Stimulated activated CD8-positive, alpha-beta memory T cell treated with anti-CD3 and anti-CD28 coated beads, Interleukin-15, amount 100 ng/mL, for 1 hour (primary cell): ENCODE measurements at regions not wholly inside any gene's neighbourhood (a gene's known extent, or its start where the extent isn't known, plus 50 kb on each side); places are given as distances from the start of the nearest gene placed in this dataset.

Source experiments
- DNase-seq: peaks from one replicate; pipeline ENCODE4 v3.0.0-alpha.2; 2020; ENCODE audit warnings: low read depth

DNA sequence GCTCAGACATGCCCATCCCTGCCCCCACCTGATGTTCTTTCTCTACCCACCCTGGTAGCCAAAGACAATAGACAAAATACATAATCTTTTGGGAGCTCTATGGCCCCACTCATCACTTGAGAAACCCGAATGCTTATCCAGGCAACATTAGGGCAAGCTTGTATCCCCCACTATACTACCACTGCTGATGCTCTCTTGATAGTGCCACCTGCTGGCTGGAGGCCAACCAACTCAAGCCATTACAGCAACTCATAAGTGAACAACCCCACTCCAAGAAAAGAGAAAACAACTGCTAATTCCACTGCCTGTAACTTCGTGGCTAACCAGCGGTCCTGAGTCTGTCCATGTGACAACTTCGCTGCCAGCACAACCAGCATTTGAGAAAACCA is 342.5 kb upstream of the TGFBR2 start:
- no peak for DNase-seq

DNA sequence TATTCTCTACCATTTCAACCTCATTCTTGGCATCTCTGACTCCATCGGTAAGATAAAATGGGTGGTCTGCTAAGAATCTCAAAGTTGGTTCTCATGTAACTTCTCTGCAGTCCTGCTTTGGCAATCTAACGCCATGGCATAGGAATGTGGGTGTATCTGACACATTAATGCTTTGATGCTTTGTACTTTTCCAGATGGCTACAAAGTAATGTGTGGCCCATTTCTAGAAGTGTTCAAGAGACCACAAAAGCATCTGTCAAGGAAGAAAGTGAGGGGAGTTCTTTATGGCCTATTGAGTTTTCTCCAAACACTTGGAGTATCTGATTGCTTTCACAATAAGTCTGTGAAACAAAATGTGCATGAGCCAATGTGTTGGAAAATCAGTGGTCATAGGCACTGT is 339.9 kb upstream of the TGFBR2 start:
- no peak for DNase-seq

DNA sequence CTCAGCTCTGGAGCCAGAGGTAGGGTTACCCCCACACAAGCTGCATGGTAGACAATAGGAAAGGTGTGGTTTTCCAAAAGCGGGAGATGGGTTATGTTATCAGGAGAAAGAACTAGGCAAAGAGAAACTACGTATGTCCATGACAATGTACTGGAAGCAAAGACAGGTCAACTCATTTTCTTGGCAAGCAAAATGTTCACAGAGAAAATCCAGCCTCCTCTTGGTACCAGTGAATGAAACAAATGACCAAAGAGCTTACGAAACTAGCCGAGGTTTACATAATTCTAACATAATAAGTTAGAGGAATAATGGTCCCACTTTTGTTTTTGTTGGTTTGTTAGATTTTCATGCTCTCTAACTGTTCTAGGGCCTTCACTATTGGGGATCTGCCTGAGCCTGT is 338.1 kb upstream of the TGFBR2 start:
- no peak for DNase-seq

DNA sequence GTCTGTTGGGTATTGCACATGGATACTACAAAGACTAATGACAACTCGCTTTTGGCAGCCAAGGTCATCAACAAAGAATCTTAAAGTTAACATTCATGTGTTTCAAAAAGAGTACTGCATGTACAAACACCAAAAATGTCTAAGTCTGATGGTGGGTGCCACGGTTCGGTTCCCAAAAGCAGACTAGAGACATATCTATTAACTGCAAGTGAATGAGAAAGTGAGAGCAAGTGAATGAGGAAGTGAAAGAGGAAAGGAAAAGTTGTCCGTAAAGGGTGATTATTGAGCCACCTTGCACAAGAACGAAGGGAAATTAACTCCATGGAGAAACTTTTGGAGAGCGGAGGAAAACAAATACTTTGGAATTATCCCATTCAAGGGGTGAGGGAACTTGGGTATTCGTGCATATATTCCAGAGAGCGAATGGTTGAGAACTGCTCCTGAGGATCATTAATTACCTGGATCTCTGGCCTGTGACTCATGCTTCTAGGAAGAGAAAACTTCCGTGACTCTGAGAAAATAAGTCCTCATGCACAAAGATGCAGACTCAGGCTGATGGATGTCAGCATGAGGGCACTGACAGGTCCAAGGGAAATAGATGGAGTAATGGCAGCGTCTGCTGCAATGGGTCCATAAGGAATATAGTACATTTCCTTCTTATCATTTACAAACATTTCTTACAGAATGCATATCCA is 336.5 kb upstream of the TGFBR2 start:
- DNase-seq, result no peak

DNA sequence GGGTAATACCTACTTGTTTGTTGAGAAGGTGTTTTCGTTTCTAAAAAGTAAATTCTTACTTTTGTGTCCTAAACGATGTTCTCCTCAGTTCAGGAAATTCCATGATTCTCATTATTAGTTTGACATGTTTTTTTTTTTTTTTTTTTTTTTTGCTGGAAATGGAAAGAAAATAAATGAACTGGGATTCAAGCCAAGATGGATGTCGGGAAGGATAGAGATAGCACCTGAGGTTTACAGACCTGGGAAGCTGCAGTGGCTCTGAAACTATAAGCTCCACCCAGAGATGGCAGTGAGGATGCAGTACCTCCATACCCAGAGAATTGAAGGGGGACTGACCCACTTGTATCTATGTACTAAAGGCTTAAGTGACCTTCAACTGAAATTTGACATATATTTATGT is 334.6 kb upstream of the TGFBR2 start:
- no peak for DNase-seq

DNA sequence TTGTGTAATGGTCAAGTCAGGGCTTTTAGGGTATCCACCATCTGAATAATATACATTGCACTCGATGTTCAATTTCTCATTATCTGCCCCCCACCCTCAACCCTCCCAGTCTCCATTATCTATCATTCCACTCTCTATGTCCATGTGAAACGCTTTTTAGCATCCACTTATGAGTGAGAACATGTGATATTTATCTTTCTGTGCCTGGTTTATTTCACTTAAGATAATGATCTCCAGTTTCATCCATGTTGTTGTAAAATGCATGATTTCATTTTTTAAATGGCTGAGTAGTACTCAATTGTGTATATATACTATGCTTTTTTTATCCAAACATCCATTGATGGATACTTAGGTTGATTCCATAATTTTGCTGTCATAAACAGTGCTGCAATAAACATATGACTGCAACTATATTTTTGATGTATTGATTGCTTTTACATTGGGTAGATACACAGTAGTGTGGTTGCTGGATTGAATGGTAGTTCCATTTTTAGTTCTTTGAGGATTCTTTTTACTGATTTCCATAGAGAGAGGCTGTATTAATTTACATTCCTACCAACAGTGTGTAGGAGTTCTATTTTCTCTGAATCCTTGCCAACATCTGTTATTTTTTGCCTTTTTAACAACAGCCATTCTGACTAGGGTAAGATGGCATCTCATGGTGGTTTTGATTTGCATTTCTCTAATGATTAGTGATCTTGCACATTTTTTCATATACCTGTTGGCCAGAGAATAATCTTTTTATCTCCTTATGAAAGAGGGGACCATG is 332.9 kb upstream of the TGFBR2 start:
- no peak for DNase-seq

DNA sequence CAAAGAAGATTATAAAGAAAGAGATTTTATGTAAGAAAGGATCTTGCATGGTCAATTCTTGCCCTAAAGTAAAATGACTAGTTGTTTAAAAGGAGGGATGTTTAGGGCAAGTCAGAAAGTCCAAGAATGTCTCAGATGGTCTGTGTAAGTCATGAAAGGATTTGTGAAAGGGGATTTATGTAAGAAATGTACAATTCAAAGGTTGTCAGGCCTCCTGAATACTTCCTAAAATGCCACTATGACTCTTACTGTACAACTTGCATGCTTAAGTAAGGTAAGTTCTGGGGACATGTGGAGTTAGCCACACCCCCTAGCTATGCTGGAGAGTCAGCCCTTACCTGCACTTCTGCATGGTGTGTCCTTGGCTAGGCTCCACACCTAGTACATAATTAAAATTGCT is 328.9 kb upstream of the TGFBR2 start:
- no peak for DNase-seq

DNA sequence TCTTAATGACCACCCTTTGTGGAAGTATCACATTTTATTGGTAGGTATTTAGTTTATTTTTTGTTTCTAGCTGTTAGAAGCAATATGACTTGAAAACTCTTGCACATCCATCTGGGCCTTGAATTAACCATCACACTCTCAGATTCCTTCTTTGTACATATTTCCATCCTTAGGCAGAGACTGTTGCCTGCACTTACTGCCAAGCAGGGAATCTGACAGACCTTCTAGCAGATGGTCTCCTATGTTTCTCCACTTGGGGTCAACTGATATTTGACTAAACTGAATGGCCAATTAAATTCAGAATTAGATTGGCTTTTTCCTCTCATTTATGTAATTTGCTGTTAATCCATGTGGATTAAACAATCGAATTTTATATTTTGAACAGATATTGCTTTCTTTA is 324.9 kb upstream of the TGFBR2 start:
- DNase-seq, result no peak

DNA sequence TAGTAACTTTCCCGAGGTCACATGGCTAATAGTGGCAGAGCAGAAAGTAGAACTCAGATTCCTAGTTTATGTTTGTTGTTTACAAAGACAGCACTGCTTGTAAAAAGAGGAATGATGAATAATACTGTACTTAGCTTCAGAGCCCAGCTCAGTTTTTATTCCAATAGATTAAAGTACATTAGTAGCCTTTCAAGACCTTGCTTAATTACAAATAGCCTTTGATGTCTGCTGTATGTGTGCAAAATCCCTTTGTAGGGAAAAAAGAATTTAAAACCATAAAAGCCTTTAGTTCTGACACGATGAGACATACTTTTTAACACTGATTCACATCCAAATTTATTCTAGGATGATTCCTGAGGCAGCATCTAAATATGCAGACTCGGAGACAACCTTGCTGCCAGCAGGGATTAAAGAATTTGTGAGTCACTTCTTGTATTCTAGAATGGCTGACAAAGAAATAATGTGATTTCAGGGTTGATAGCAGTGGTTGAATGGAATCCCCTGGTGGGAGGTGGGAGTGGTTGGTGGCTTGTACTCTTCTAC is 324.2 kb upstream of the TGFBR2 start:
- no peak for DNase-seq

DNA sequence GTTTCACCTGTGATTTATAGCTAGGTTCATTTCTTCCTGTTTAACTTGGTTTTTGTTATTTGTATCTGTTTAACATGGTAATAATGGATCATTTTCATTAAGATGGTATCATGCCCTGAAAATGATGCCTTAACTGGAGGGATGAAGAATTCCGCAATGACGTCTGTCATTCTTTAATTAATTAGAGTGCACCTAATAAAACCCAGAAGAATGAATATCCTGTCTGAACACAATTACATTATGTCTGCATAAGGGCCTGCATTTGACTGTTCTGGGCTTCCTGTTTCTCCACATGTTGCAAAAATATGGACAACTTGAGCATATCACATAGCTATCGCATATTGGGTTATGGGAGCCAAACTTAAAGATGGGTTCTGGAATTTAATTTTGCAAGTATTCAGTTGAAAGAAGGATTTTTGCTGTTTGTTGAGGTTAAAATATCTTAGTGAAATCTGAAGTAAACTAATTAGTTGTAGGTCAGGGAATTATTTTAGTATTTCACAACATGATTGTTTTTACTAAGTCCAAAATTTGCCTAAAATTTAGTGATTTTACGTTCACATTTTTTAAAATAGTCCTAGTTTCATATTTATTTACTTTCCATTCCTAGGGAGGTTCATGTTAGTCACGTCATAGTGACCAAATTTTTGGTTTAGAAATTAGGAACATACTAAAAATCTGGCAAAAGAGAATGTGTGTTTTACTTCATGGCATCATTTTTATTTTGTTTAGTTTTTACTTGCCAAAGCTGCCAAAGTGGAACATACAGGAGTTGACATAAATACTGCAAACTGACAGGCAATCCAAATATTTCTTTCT is 321.0 kb upstream of the TGFBR2 start:
- DNase-seq, result no peak

DNA sequence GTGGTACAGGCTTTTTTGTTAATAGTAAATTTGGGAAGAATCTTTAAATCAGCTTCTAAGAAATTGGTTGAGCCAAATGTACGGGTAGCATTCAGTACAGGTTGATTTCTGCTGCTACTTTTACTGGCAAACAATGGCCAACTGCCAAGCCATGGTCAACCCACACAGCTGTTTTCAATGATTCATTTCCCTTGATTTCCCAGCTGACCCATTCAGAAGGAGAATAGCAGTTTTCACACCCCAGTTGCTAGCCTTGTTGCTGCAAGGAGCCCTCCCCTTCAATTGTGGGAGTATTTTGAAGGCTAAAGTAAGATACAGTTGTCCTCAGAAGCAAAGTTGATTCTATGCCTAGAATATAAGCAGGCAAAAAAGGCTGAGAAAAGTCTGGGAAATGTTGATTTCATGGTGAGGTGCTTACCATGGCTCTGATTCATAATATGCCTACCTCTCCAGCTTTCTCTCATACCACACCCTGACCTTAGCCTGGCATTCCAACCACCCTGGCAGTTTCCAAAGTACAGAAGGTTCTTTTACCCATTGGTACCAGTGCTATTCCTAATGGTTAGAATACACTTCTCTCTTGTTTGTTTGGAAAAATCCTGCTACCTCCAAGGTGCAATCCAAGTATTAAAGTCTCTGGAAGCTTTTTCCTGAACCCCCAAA is 320.3 kb upstream of the TGFBR2 start:
- DNase-seq, result no peak

DNA sequence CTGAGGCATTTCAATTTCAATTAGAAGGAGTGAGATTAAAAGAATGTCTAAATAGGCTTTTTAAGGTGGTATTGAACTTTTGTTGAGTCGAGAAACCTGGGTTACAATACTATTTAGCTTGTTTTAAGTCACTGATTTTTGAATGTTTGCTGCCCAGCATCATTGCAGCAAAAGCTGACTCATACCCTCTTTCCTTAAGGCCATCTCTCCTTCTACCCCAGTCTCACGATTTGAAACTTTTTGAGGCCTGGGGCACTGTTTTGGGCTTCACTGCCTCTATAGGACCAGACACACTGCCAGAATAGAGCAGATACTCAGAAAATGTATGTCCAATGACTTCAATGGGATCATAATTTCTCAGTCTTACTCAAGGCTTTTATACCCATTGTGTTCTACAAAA is 319.6 kb upstream of the TGFBR2 start:
- DNase-seq, result no peak

DNA sequence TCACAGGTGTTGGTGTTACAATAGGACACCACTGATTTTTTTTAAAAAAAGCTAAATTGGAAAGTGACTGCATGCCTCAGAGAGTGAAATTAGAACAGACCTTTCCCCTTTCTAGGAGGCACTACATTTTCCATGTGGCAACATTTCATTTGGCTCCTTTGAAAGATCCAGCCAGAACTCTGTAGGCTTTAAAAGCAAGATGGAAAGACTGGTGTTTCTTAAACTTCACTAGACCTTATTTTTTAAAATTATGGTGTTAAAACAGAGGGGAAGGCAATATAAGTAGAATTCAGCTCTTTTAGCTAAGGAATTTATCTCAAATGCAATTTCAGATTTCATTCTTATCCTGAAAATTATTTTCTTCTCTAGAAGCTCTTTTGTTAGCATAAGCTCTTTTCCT is 317.6 kb upstream of the TGFBR2 start:
- no peak for DNase-seq

DNA sequence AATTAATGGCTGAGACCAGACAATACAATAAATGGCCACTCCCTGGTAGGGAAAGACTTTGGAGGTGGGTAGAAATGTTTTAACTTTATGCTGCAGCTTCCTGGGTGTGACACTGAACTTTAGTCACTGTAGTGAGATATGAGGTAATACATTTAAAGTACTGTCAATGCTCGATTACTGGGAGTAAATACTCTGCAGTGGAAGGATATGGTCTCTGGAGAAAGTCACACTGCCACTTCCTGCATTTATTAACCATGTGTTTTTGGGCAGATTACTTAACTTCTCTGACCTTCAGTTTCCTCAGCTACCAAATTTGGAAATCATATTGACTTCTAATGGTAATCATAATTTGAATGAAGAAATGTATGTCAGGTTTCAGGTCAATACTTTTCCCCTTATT is 317.1 kb upstream of the TGFBR2 start:
- no peak for DNase-seq

DNA sequence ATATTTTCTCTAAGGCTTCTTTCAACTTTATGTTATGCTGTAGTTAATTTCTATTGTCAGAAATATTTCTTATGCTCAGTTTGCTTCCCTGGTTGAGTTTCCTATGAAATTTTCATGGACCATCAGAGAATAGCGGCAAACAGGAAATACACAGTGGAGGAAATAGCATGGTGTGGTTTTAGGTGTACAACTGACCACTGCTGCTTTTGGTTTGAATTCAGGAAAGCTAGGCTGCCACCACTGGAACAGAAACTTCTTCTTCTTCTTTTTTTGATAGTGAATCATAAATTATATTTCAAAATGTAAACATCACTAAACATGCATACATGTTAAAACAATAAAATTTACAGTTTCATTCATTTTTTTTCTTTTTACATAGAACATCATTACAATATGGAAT is 316.6 kb upstream of the TGFBR2 start:
- DNase-seq, result no peak

DNA sequence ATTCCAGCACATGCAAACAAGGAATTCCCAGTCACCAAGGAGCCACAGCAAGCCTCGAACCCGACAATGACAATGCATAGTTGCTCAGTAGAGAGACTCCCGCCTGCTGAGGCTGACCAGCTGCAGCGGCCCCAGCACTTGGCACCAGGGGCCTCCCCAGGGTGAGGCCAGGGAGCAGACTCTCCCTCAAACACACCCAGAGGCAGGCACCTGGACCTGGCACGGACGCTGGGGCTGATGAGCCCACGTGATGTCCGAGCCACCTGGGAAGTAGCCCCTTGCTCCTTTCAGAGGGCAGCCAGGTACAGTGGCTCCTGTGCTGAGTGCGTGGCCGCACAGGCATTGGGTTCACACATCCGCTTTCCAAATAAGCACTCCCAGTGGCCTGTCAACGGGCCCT is 315.9 kb upstream of the TGFBR2 start:
- no peak for DNase-seq

DNA sequence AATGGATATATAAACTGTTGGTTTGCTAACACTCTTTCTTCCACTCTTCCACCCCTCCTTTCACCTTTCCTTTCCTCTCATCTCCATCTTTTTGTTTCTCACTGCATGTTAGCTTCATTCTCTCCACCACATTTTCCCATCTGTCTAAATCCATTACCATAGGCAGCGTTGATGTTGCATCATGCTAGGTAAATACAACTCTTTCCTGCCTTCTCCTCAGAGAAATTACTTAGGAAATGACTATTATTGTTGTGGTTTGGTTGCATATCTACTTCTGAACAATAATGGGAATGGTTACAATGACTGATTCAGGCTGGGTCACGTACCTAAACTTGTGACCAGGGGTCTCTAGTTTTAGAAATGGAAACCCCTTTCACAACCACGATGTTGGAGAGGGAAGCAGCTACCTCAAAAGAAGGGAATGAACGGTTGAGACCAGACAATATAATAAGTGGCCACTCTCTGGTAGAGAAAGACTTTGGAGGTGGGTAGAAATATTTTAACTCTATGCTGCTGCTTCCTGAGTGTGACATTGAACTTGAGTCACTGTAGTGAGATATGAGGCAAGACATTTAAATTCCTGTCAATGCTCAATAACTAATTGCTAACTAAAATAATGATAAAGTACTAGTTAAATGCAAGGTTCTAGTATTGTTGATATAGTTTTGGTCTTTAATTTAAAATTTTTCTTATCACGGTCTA is 314.1 kb upstream of the TGFBR2 start:
- DNase-seq, result no peak

DNA sequence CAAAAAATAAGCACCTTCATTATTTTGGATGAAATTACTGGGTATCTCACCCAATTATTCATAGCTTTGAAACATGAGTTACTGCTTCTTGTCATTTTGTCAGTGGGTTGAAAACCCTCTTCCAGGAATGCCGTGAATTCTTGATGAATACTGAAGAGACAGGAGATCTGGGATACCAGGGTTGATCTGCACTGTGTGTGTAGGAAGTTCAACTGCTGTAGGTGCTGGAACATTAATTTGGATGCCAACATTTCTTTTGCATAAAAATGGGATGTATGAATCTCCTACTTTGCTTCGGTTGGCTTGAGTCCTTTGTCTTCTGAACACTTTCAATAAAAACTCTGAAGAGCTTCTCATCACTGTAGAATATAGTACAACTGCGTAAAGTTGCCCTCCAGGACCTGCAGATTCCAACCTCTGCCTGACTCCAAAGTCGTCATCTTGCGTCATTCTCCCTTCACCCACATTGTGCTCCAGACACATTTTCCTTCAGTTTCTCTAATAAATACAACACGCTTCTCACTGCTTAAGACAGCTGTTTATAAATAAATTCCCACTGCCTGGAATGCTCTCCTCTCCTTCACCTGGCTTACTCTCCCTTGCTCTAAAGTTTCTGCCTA is 312.7 kb upstream of the TGFBR2 start:
- no peak for DNase-seq

DNA sequence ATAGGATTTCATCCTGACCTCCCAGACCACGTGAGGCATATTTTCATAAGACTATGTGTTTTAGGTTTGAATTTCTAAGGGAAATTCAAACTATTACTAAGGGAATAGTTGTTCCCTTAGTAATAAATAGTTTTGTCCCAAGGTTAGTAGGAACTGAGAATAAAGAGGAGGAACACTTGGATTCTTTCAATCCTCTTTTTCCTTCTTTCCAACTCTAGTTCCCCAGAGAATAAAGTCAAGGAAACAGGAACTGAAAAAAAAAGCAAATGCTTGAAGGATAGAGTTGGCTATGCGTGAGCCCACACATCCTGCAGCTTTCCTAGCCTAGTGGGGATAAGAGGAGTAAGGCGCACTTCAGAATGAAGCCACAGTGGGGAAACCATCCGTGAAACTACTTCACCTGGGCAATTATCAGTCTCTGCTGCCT is 312.1 kb upstream of the TGFBR2 start:
- no peak for DNase-seq

DNA sequence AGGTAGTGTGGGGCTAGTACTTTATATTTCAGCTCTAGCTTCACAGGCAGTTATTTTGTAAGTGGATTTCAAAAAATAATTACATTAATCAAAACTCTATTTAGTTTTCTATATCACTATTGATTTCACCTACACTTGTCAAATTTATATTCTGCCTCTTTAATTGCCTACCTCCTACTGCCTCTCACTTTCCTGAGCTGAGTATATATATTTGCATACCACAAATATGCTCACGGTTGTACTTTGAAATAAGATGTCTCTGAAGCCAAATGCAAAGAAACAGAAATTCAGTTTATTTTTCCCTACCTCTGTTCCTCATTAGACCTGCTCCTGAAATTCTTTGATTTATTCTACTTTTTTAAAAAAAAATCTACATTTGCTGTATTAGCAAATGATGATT is 309.3 kb upstream of the TGFBR2 start:
- no peak for DNase-seq
